ENCODE measurements at regions not wholly inside any gene's neighbourhood (a gene's known extent, or its start where the extent isn't known, plus 50 kb on each side); places are given as distances from the start of the nearest gene placed in this dataset.
A peak's percentile ranks its signal among the peaks of the same experiment; 100 is the strongest.
"Not testable (repeated sequence)": the region's sequence is repeated elsewhere in the genome, so short reads cannot be mapped to it uniquely, and the experiment has no call there.

DNA sequence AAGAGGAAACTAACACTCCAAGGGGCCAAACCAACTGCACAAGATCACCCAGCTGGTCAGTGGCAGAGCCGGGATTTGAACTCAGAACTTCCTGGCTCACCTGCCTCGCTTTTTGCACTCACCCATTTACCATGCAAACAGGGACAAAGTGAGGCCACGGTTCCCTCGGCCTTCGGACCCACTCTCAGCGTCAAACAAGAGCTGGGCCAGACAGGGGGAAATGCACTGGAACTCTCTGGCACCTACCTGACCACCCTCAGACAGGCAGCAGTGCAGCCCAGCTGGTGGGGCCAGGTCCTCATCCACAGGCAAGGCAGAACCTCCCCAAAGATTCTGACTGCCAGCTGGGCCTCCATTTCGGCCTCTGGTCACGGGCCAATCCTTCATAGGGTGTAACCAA, 93.7 kb upstream of the SRSF6 start:
- DNase-seq (ENCODE audit: low spot score), result no peak

DNA sequence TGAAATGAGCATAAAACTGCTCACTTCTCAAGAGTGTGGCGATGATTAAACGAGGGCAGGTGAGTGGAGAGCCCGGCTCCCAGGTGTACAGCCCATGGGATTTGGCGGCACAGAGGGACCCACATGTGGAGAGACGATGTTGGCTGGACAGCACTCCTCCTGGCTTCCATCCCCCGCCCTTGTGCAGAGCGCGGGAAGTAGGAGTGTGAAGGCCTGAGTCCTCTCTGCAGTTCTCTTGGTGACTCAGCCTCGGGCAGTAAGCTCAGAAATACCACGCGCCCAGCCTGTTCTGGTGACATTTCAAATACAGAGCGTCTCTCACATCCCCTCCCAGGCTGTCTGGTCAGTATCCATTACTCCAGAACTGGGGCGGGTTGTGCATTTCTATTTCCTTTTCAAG, 94.2 kb upstream of the SRSF6 start:
- DNase-seq (ENCODE audit: low spot score), result no peak

DNA sequence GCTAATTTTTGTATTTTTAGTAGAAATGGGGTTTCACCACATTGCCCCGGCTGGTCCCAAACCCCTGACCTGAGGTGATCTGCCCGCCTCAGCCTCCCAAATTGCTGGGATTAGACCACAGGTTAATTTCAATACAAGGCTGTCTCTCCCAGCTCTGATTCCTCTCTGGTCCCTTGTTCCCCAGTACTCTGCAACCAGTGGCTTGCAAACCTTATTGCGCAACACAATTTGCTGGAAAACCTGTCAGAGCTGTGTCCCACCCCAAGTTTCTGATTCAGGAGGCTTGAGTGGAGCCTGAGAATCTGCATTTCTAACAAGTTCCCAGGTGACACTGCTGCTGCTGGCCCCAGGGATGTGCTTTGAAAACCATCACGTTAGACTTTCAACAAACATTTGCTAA, 96.2 kb upstream of the SRSF6 start:
- no peak for DNase-seq (ENCODE audit: low spot score)

DNA sequence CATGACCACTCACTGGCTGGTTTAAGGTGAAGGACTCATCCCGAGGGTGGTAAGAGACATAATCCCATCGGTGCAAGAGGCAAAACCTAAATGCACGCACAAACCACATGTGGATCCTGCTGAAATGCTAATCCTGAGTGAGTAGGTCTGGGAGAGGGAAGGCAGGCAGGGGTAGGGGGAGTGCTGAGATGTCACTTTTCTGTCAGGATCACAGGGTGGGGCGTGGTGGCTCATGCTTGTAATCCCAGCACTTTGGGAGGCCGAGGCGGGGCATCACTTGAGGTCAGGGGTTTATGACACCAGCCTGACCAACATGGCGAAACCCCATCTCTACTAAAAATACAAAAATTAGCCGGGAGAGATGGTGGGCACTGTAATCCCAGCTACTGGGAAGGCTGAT, 97.7 kb upstream of the SRSF6 start:
- DNase-seq (ENCODE audit: low spot score), result no peak

DNA sequence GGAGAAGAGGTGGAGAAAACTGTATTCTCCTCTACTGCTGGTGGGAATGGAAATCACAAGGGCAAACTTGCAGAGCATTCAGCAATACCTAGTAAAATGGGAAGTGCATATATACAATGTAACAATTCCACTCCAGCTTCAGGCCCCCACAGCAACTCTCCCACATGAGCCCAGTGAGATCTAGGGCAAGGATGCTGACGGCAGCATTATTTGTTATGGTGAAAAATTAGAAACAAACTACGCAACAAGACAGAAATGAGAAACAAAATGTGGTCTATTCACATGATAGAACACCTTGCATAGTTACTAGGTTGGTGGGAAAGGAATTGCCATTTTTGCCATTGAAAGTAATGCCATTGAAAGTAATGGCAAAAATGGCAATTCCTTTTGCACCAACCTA, 98.9 kb upstream of the SRSF6 start:
- no peak for DNase-seq (ENCODE audit: low spot score)

DNA sequence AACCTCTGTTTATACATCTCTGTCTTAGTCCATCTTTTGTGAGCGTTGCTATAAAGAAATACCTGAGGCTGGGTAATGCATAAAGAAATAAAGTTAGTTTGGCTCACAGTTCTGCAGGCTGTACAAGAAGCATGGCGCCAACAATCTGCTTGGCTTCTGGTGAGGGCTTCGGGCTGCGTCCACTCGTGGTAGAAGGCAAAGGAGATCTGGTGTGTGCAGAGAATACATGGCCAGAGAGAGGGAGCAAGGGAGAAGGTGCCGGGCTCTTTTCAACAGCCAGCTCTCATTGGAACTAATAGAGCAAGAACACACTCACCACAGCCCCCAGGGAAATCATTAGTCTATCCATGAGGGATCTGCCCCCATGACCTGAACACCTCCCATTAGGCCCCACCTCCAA, 100.3 kb upstream of the SRSF6 start:
- no peak for DNase-seq (ENCODE audit: low spot score)

DNA sequence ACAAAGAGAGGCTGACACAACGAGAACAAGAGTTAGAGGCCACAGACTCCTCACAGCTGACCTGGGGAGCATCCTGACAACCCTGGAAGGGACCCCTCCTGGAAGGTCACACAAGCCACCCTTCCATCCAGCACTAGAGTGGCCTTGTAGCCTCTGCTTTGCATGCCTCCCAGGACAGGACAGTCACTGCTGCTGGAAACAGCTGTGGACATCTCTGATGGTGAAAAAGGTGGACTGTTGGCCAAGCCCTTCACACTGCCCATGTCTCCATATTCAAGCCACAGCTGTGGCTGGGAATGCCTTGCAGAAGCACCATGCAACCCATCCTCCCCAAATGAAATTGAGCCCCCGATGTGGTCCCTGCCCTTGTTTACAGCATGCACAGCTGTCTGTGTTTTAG, 102.1 kb upstream of the SRSF6 start:
- DNase-seq (ENCODE audit: low spot score), result no peak

DNA sequence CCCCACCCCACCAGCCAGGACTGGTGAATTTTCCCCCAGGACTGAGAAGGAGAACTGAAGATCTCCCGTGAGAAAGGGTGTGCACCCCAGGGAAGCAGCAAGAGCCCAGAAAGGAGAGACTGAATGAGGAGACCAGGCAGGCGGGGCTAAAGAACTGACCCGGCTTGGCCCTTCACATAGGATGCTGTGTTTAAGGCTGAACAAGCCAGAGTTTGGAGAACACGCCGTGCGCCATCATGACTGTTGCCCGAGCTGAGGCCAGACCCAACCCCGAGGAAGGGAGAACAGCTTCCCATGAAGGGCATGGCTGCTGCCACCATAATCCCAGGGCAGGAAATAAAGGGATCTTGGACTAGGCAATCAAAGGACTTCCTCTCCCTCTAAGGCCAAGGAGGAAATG, 104.7 kb upstream of the SRSF6 start:
- DNase-seq (ENCODE audit: low spot score), result no peak

DNA sequence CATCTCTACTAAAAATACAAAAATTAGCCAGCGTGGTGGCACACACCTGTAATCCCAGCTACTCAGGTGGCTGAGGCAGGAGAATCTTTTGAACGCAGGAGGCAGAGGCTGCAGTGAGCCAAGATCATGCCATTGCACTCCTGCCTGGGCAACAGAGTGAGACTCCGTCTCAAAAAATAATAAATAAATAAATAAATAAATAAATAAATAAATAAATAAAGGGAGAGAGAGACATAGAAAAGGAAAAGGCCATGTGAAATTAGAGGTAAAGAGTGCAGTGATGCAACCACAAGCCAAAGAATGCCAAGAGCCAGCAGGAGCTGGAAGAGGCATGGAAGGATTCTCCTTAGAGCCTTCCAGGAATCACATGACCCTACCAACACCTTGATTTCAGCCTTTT, 107.0 kb upstream of the SRSF6 start:
- not testable (repeated sequence) for DNase-seq (ENCODE audit: low spot score)

DNA sequence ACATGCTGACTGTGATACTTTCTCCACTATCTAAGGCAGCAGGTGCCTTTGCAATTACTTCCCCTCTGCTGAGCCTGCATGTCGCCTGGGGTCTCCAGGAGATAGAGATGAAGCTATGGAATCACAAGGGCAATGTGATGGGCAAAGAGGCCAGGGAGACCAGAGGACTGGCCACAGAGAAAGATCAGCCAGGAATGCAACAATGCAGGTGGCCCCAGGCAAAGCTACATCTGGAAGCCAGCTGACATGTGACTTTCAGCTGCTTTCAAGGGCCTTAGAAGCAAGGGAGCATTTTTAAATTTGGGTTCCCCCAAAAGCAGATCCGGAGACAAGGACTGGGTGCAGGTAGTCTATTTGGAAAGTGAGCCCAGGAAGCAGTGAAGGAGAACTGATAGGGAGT, 107.9 kb upstream of the SRSF6 start:
- no peak for DNase-seq (ENCODE audit: low spot score)

DNA sequence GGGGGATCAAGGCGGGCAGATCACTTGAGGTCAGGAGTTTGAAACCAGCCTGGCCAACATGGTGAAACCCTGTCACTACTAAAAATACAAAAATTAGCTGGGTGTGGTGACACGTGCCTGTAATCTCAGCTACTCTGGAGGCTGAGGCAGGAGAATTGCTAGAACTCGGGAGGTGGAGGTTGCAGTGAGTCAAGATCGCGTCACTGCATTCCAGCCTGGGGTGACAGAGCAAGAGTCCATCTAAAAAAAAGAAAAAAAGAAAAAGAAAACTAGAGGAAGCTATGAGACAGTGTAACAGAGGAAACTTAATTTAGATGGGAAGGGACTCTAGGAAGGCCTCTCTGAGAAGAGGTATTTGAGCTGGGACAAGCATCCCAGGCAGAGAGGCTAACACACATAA, 109.9 kb upstream of the SRSF6 start:
- DNase-seq (ENCODE audit: low spot score), result not testable (repeated sequence)

DNA sequence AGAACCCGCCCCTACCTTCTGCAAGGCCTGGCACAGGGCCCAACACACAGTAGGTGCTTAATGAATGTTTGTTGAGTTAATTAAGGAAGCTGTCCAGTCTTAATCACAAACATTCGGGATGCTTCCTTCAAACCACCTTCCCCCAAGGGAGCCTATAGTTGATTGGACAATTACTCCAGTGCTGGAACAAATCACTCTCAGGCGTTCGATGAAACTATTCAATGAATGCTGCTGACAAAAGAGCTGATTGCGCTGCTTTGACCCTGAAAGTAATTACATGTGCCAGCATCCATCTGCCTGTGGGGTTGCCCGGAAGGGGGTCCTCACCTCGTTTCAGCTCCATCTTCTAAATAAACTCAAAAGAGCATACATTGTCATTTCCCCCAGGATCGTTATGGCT, 112.0 kb upstream of the SRSF6 start:
- no peak for DNase-seq (ENCODE audit: low spot score)

DNA sequence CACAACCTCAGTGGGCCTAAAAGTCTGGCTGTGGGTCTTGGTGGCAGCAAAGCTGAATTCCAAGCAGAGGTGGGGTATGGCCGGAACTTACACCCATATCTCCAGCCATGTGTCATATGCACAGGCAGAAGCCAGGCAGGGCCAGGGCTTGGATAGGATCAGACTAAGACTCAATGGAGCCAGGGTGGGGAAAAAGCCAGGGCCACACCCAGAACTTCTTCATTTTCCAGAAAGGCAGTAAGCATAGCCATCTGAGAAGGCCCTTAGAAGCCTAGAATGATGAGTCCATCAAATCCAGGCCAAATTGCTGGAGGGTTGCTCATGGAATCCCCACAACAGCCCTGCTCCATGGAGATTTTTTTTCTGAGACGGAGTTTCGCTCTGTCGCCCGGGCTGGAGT, 116.2 kb upstream of the SRSF6 start:
- no peak for DNase-seq (ENCODE audit: low spot score)

DNA sequence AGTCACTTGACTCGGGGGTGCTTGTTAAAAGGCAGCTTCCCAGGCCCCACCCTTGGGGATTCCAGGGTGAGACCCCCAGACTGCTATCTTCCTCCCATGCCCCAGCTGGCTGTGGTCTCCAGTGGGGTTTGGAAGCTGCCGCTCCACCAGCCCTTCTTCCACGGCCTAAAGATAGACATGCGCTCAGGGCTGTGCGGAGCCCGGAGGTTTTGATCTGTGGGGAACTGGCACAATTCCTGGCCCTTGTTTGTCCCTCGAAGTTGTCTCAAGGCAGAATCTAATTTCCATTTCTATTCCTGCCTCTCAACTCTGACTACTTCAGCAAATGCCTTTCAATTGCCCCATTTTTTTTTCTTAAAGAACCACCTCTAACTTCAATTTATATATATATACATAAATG, 120.7 kb upstream of the SRSF6 start:
- DNase-seq (ENCODE audit: low spot score), result no peak

DNA sequence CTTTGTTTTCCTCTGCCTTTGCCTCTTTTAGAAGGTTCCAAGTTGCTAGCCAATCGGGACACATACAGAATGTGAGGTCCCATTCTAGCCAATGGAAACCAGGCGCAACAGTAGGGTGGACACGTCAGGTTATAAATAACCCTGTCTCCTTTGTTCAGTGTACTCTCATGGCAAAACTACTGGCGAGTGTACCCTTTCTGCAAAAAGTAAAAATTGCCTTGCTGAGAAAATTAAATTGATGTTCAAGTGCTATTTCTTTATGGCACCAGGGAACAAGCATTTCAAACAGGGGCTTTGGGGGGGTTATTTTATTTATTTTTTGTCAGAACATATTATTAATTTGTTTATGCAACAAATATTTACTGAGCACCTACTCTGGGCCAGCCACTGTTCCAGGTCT, 123.6 kb upstream of the SRSF6 start:
- no peak for DNase-seq (ENCODE audit: low spot score)

DNA sequence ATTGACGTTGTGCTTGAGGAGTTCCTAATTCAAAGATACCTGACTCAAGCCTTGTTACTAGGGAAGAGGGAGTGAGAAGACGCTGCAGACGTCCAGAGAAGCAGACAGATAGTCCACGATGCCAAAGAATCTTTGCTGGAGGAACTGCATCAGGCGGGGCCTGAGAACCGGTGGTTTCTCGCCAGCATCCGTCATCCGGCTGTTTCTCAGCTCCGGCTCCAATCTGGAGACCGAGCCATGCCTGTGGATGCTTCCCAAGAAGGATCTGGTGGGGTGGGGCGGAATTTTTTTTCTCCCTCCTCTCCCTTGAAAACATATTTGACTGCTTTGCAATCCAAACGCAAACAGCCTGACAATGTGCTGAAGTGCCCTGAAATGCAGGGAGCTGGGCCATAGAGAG, 125.8 kb upstream of the SRSF6 start:
- DNase-seq (ENCODE audit: low spot score), result peak; percentile 44

DNA sequence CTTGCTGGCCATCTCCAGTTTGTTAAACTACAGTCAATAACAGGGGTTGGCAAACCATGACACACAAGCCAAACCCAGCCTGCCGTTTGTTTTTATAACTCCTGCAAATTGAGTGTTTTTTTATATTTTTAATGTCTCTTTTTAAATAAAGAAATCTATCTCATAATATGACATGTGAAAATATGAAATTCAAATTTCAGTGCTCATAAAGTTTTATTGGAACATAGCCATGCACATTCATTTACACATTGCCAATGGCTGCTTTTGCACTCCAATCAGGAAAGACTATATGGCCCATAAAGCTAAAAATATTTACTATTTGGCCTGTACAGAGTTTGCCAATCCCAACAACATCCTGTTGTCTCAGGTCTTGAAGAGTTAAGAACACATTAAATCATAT, 129.0 kb upstream of the SRSF6 start:
- no peak for DNase-seq (ENCODE audit: low spot score)

DNA sequence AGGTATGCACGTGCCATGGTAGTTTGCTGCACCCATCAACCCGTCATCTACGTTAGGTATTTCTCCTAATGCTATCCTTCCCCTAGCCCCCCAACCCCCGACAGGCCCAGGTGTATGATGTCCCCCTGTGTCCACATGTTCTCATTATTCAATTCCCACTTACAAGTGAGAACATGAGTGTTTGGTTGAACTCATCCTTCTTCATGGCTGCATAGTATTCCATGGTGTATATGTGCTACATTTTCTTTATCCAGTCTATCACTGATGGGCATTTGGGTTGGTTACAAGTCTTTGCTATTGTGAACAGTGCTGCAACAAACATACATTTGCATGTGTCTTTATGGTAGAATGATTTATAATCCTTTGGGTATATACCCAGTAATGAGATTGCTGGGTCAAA, 130.5 kb upstream of the SRSF6 start:
- DNase-seq (ENCODE audit: low spot score), result not testable (repeated sequence)

DNA sequence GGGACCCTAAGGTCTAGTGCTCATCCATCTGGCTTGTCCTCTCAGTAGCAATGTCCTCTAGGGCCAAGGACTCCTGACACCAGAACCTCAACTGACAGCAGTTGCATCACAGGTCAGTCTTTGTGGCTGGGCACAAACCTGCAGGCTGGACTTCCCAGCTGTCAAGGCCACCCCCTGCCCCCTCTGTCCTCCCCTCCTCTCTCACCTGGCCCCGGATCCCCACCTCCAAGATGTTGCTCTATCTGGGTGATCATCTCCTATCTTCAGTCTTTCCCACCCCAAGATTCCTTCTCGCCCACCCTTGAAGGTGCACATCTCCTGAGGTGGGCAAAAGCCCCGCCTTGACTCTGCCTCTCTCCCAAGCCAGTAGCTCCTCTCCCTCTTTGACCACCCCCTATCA, 131.8 kb upstream of the SRSF6 start:
- DNase-seq (ENCODE audit: low spot score), result no peak

DNA sequence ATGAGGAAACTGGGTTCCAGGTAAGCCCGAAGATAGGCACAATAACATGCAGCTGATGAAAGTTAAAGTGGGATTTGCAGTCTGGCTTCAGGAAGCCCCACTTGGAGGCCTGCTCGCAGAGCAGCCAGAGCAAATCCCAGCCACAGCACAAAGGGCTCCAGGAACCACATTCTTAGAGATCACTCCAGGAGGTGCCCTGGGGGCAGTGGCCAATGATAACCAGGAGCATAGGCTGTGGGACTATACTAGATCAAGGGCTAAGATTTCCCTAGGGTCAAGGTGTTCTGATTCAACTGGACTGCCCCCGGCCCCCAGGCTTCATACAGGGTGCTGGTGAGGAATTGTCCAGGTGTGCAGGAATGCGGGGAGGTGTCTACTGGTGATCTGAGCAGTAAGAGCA, 133.9 kb upstream of the PTPRT start:
- DNase-seq (ENCODE audit: low spot score), result no peak

DNA sequence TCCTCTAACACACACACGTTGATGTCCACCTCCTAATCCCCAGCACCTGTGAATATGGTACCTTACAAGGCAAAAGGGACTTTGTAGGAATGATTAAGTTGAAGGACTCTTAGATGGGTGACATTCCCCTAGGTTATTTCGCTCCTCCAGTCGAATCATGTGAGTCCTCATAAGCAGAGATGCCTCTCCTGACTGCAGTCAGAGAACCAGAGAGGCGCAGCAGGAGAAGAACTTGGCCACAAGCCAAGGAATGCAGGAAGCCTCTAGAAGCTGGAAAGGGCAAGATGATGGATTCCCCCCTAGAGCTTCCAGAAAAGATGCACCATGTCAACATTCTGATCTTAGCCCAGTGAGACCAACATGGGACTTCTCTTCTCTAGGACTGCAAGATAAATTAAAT, 133.1 kb upstream of the PTPRT start:
- DNase-seq (ENCODE audit: low spot score), result no peak

DNA sequence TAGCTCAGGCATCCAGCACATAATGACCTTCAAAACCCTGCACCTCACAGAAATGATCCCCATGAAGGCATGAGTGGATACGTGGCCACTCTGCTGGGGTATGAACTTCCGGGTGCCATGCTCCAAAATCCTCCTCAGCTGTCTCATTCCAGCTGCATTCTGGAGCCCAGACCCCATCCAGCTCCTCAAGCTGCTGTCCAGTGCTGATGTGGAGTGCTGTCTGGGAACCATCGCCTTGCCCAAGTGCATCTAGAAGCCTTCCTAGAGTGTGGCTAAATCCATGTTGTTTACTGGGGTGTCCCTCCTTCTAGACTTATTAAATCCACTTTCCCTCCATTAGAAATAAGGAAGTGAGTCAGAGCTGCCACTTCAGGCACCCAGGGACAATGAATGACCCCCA, 130.8 kb upstream of the PTPRT start:
- DNase-seq (ENCODE audit: low spot score), result no peak

DNA sequence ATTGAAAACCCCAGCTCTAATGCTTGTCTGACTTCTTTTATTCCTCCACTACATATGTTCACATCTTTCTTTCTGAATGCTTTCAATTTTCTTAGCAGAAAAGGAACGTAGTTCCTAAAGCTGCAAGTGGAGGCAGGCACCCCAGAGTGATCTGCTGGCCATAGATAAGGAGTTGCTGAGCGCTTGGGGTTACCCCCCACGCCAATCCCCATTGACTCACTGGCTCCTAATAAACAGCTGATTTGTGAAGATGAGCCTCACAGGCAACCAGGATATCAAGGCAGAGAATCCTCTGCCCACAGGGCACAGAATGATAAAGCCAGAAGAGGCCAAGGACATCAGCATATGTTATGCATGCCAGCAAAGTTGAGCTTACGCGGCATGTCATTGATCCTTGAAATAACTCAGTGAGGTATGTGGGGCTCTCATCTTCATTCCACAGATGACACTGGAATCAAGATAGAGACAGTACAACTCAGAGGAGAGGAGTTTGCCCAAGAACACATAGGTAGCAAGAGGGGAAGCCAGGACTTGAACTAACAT, 129.1 kb upstream of the PTPRT start:
- DNase-seq (ENCODE audit: low spot score), result no peak

DNA sequence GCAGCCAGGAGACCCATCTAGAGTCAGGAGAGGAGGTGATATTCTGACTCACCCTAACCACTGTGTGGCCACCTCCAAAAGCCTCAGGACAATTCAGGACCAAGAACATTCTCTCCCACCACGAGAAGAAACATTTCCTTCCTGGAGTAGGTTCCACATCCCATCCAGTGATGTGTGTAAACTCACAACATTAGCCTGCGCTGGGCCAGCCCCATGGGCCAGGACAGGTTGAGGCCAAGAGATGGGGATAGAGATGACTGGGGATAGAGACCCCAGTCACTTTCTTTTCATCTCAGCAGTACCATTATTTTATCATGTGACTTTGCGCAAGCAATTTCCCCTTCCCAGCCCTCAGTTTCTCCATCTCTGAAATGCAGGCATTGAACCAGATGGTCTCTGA, 126.6 kb upstream of the PTPRT start:
- no peak for DNase-seq (ENCODE audit: low spot score)

DNA sequence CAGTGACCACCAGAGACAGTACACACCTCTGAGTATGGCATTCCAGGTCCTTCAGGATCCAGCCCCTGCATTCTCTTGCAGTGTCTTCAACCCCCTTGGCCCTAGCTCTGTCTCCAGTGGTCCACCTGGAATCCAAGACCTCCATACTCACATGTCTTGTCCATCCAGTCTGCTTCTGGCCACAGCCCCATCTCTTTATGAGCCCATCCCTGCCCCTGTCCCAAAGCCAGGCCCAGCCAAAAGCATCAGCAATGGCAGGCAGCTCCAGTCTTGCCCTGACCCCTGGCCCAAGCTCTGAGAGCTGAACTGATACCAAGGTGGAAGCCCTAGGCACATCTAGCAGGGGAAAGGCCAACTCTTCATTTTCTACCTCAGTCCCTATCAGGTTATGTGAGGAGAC, 119.6 kb upstream of the PTPRT start:
- no peak for DNase-seq (ENCODE audit: low spot score)

All from GM03348 (cell line).